ENCODE measurements at regions not wholly inside any gene's neighbourhood (a gene's known extent, or its start where the extent isn't known, plus 50 kb on each side); places are given as distances from the start of the nearest gene placed in this dataset.

- DNase-seq, result no peak
Measured at GRCh38 chr13:111954661-111955411, 112.1 kb upstream of the SOX1 start.

GRCh38 chr13:111955412-111956065 is 111.4 kb upstream of the SOX1 start:
- no peak for DNase-seq

- no peak for DNase-seq
Measured at GRCh38 chr13:111956261-111957151, 110.4 kb upstream of the SOX1 start.

DNA sequence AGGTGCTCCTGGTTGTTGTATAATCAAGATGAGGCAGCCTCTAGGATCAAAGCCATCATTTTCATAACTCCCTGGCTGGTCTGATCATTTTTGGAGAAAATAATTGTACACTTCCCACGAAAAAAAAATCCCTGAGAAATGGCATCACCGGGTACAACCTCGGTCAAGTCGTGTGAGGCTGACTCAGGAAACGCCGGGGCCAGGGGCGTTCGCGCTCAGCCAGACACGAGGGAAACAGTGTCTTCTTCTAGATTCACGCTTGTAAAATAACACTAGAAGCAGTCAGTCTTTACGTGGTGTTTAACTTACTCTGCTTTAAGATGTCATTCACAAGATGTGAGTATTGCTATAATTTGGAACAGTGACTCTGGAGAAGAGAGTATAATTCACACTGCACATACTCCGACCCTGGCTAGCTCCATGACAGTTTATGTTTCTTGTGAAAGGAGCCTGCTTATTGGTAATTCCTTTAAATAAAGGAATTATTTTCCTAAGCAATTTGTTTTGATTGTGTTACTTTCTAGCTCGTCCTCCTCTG is 109.0 kb upstream of the SOX1 start:
- DNase-seq, result no peak

DNA sequence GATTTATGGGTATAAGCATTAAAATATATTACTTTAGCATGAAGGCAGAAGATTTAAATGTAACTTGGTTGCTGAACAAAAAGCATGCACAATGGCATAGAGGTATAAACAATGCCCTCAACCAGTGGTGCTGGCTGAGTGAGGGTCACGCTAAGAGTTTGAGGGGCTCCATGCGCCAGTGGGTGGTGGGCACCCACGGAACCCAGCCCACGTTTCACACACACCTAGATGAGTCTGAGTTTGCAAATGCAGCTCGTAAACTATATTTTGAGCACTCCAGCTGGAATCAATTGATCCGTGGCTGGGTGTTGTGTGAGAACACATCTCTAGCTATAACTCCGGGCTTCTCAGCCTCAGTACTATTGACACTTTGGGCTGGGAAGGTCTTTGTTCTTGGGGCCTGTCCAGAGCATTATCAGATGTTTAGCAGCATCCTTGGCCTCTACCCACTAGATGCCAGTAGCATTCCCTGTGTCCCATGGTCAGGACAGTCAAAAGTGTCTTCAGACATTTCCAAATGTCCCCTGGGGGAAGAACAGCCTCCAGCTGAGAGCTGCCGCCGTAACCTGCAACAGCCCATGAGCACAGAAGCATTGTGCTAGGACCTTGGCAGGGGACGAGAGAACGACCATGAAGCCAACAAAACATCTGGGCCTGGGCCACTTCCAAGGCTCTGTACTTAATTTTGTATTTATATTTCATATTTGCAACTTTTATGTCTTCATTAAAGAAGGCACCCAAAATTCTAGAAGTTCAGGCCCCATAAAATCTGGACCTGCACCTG is 108.1 kb upstream of the SOX1 start:
- DNase-seq, result no peak

DNA sequence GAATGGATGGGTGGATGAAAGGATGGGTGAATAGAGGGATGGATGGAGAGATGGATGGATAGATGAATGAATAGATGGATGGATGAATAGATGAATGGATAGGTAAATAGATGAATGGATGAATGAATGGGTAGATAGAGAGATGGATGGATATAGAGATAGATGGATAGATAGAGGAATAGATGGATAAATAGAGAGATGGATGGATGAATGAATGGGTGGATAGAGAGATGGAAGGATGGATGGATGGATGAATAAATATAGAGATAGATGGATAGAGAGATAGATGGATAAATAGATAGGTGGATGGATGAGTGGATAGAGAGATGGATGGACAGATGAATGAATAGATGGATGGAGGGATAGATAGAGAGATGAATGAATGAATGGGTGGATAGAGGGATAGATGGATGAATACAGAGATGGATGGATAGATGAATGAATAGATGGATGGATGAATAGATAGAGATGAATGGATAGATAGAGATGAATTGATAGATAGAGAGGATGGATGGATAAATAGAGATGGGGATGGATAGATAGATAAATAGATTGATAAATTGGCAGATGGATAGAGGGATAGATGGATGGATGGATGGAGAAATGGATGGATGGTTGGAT is 106.7 kb upstream of the SOX1 start:
- DNase-seq, result no peak

GRCh38 chr13:111961236-111961635 is 105.7 kb upstream of the SOX1 start:
- DNase-seq, result no peak

DNA sequence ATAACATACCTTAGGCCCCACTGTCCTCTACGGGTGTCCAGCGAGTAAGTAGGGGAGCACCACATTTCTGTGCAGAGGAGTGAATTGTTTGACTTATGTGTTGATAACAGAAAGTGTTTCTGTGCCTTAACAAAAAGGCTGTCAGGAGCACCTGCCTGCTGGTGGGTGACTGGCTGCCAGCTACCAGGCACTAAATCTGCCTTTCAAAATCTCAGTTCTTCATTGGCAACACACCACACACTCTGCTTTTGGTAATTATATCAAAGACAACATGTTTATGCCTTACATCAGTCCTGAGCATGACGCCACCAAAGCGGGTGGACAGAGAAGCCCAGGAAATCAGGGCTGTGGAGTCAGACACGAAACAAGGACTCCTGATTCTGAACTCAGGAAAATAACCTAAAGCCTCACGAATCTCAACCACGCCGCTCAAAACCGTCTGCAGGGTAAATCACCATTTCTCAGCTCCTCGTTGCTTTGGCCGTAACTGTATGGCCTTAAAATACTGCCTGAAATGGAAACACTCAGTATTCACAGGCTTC is 105.2 kb upstream of the SOX1 start:
- DNase-seq, result no peak

DNA sequence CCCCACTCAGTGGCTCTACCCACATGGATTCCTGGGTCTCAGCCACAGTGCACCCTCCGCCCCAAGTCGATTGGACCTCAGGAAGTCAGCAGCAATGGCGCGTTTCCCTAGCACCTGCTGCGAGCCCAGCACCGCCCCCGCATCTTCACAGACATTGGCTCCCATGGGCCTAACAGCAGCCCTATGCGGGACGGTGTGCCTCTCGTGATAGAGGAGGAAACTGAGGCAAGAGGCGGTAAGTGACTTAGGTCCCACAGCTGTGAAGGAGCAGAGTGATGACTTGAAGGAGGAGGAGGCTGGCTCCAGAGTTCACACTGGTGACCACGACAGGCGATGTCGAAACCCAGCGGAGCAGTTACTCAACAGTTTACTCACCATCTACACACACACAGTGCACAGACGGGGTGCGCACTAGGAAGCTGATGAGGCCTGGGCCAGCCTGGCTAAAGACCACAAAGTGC is 104.5 kb upstream of the SOX1 start:
- no peak for DNase-seq

DNA sequence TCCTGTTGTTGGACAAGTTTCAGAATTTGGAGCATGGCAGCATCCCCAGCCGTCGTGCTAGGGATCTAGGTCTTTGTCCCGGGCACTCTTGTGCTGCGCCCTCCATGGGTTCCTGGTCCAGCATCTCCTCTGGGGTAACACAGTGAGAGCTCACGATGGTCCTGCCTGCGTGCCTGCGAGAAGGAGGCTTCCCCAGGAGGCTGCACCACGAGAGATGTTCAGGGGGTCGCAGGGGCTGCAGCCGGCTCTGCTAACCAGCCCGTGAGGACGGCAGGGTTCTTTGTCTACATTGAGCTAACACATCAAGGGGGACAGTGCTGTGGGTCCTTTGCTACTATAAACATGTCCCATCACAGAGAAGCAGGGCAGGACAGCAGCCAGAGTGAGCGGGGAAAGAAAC is 103.9 kb upstream of the SOX1 start:
- no peak for DNase-seq

GRCh38 chr13:111964411-111965035 is 102.4 kb upstream of the SOX1 start:
- DNase-seq, result no peak

DNA sequence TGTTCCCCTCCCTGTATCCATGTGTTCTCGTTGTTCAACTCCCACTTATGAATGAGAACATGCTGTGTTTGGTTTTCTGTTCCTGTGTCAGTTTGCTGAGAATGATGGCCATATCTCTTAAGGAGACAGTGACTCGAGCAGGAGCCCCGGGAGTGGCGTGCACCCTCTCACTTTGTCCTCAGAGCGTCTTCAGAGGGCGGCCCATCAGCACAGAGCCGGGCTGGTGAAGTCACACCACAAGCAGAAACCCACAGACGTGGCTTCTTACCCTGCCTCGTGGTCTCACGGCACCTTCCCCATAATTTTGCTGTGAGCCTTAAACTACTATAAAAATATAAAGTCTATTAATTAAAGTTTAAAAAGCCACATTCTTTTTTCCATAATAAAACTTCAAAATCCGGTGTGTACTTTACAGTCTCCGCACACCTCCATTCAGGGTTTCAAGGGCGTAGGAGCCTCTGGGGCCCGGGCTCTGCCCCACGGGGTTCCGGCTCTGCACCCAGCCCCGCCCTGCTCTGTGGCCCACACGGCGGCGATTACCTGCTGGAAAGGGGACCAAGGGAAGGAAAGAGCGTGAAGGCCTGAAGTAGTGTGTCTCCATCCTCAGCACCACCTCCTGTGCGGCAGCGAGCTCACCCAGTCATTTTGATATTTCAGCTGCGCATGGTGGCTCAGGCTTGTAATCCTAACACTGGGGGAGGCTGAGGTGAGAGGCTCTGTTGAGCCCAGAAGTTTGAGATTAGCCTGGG is 101.3 kb upstream of the SOX1 start:
- DNase-seq, result no peak

- no peak for DNase-seq
Measured at GRCh38 chr13:111966933-111967332, 100.0 kb upstream of the SOX1 start.

GRCh38 chr13:111967572-111968201 is 99.3 kb upstream of the SOX1 start:
- DNase-seq, result no peak

- DNase-seq, result no peak
Measured at GRCh38 chr13:111968336-111969010, 98.5 kb upstream of the SOX1 start.

DNA sequence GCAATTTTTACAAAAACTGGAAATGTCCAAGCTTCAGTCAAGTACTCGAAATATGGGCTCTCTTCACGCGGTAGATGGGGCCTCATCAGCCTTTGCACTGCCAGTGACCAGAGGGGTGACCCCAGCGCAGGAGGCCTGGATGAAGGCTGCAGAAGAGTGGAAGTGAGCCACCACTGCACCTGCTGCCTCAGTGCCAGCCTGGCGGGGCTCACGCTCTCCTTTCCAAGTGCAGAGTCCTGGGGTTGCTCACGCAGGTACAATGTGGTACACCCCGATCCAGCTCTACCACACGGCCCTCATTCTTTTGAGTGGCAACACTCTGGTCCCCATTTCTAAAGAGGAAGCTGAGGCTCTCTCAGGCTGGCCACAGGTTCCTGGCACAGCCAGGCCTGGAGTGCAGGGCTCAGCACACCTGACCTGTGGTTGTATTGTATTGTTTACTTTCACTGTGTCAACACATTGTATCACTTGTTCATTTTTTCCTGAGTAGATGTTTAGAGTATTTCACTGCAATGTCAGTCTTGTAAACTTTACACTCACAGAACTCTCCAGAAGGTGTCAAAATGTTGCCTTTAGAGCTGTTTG is 97.3 kb upstream of the SOX1 start:
- DNase-seq, result no peak

GRCh38 chr13:111970494-111971141 is 96.3 kb upstream of the SOX1 start:
- DNase-seq, result no peak

Measured in NCI-H187 treated with DMSO at 0.1 percent for 48 hours (cell line).